Hematopoietic multipotent progenitor cell treated with erythropoietin and hydrocortisone succinate and interleukin-3 and kit ligand, for 6 days (in vitro differentiated cells): ENCODE measurements at regions not wholly inside any gene's neighbourhood (a gene's known extent, or its start where the extent isn't known, plus 50 kb on each side); places are given as distances from the start of the nearest gene placed in this dataset.

Experiments
- DNase-seq: peaks from one replicate; pipeline ENCODE4 v3.0.0-alpha.2; 2015

DNA sequence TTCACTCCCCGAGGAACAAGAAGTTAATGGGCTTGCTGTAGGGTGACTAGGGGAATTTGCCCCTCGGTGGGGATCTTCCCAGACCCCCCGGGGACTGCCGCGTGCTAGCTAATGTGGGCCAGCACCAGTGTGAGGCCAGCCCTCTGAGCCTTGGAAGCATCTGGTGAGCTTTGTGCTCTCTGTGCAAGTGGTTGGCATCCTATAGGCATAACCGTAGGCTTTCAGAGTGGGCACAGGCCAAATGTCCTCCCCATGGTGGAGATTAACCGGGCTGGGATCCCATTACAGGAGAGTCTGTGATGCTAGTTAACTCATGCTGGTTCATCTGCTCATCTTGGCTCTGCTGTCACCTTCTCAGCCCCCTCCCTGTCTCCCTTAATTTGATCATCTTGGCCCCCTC lies 125.7 kb downstream of the TRIM29 start:
- no peak for DNase-seq

DNA sequence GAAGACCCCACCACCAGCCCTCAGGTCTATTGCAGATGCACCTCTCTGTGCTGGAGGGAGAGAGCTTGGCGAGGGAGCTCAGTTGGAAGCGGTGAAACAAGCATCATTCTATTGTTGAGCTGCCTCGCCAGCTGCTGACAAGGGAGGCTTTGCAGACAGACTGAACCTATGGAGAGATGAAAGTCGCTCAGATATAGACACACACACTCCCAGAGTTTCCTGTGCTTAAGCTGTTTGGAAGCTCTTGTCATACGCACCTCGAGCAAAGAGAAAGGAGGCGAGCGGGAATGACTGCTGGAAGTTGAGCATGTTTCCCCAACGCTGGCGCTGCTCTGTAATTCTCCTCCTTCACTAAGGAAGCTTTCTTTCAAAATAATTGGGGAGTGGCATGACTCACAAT lies 126.1 kb downstream of the TRIM29 start:
- DNase-seq, result no peak

DNA sequence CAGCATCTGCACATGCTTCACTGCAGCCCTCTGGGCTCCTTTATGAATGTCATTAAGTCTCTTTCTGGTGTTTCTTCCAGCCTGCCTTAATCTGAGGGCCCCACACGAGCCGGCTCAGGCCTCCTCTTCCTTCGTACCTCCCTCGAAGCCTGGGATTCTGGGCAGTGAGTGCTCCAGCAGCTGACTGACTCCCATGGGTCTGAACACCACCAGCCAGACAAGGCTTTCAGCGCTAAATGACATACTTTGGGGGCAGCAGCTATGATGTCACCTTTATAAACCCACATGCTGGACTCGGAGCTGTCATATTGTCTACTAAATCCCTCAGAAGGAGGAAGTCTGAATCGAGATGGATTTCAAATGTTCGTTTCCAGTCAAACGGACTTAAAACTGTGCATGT lies 127.1 kb downstream of the TRIM29 start:
- no peak for DNase-seq

DNA sequence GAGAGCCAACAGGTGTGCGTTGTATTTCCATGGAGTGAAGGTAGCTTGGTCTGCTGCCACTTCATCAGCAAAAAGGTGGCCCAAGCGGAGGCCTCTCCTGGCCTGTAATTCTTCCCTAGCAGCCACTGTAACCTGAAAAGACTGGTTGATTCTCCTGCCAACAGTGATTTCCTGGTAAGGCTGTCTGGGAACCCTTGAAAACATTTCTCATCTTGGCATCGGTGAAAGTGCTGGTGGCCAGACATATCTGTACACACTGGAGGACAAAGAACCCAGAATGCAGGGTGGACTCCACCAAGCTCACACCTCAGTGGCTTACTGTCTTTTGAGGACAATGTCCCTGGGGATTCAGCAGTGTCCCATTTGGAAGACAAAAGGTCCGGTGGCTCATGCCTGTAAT lies 128.0 kb downstream of the TRIM29 start:
- no peak for DNase-seq

DNA sequence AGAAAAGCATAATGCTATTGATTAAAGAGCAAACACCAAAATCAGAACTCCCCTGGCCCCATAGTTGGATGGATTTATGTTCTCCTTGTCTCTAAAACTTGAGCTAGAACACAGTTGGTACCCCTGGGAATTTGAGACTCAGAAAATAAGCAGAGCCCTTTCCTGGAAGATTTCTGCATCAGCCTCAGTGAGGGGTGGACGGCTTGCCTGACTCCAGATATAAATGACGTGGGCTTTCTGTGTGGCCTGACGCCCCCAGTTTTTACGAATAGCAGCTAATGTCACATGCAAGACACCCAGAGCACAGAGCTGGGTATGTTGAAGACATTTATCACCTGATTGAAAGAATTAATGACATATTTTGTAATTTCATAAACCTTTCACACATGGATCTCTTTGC lies 130.8 kb downstream of the TRIM29 start:
- no peak for DNase-seq

DNA sequence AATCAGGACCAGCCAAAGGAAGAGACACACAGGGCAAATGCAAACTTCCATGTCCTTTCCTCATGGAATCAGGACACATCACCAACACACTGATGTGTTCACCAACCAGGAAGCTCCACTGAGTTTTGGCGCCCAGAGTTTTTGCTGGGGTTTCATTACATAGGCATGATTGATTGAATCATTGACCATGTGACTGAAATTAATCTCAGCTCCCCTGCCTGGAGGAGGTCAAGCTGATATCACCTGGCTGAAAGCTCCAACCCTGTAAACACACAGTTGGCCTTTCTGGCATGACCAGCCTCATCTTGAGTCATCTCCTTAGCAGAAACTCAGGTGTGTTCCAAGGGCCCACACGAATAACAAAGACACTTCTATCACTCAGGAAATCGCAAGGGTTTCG lies 133.2 kb downstream of the TRIM29 start:
- DNase-seq, result no peak

DNA sequence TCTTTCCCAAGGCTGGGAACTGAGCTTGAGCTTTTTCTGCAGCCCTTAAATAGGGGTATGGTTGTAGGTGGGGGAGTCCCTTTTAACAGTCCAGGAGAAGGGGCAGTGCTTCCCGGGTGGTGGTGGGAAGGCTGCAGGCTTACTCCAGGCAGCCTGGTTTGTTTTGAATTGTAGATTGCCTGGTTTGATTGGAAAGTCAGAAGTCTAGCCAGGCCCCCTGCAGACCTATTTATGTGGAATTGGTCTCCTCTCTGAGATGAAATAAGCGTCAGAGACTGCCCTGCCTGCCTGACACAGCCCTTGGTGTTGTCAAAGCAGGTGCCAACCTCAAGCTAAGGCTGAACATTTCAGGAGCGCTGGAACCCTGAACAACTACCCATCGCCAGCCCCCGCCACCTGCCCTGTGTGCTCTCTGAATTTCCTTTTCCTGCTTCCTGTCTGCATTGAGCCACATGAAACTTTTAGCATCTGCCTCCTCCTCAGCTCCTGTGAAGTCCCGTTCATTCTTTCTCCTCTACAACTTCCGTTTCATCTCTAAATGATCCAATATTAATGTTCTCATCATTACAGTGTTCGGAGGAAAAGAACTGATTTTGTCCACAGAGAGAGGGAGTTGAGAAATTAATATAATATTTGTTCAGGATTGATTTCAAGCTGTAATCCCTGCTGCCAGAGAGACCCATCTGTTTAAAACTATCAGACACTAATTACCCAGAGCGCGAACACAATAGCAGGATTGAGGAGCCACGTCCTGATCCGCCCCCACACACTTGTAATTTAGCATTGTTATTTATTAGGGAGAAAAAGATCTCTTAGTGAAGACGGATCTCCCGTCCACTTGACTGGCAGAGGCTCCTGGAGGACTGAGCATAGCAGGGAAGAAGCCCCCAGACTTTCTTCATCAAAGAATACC lies 136.5 kb downstream of the TRIM29 start:
- DNase-seq, result no peak

DNA sequence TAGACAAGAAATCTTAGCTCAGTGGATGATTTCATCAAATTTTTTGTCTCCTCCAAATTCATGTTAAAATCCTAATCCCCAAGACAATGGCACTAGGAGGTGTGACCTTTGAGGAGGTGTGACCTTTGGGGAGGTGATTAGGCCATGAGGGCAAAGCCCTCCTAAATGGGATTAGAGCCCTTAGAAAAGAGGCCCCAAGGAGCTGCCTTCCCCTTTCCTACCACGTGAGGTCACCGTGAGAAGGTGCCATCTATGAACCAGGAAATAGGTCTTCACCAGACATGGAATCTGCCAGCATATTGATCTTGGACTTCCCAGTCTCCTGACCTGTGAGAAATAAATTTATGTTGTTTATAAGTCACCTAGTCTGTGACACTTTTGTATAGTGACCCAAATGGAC lies 138.7 kb downstream of the TRIM29 start:
- DNase-seq, result peak; percentile 36

DNA sequence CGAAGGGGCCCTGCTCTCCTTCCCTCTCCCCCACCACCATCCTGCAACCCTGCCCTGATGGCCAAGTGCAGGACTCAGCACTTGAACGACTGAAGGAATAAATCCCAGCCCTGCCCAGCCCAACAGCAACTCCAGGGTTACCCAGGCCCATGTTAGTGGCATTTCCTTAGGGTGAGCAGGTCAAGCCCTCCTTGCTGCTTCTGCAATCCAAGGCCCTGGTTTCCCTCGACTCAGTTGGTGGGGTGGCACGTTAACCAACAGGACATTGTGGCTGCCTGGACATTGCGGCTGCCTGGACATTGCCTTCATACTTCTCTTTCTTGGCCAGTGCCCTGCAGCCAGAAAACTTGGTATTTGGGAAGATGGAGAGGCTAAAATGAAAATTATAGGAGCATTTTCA lies 141.4 kb downstream of the TRIM29 start:
- no peak for DNase-seq

DNA sequence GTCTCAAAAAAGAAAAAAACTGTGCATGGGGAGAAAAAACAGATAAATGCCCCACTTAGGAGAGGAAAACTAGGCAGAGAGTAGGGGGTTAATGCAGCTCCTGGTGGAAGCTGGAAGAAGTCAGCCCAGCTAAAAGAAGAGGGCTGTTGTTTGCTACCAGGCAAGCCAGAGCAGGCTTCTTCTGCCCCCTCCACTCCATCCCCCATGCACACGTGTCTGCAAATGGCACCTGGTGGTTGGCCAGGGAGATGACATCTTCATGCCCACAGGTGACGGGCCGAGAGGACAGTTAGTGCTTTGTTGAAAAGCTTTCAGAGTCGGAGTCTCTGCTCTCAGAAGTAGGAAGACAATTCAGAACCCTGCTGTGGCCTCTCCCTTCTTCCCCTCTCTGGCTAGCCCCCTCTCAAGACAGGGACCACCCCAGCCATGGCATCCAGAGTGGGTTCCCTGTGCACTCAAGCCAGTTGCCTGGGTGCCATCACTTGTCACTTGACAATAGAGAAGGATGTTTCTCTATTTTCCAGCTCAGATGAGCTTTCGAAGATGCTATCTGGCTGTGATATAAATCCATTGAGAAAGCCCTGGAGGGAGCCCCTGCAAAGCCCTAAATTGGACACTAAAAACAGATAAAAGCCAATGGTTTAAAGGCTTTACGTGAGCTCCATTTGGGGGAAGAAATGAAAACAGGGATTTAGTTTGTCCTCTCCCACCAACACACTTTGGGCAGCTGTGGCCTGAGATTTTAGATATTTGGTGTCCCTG lies 142.0 kb downstream of the TRIM29 start:
- no peak for DNase-seq

DNA sequence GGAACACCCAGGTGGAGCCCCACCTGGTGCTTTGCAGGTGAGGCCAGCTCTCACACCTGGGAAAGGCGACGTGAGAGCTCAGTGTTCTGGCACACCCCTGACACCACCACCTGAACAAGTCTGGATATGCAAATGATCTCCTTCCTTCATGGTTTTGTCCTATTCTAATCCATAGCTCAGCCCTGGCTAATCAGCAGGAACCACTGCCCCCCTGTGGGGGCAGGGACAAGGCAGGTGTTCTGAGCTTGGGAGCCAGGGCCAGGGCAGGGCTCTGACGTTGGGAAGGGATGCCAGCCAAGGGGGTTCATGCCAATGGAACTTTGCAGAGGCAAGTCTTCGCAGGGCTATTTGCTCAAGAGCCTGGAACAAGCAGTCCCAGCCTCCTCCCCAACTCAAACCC lies 144.2 kb downstream of the TRIM29 start:
- DNase-seq, result no peak

DNA sequence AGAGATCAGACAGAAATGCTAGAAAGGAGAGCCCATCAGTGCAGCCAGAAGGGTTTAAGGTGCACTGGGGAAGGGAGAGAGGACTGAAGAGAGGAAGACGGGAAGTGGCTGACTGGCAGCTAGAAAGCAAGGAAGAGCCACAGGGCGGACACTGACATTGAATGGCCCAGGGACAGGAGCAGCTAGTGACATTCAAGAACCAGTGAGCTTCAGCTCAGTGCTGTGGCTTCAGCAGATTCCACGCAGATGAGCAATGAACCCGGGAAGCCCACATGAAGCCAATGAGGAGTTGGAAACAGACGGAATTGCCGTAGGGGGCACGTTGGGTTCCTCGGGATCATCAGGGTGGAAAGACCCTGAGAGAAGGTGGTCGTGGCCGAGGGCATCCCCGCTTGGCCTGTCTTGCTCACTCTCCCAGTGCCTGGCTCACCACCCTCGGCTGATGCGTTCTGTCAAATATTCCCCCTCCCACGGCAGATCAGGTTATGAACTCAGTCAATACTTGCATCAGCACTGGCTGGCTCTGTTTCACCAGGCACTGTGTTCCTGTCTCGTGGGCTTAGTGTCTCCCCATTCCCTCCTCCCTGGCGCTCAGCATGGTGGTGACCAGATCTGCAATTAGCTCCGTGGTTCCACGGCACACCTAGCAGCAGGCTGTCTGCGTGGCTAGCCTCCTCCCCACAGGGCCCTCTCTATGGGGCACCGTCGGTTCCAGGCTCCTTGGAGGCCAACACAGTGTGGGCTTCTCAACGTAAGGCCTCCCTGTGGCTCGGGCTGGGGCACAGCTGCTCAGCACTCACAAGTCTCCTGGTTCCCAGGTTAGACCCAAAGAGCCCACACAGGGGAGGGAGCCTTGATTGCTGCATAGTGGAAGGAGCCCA lies 145.5 kb downstream of the TRIM29 start:
- no peak for DNase-seq

DNA sequence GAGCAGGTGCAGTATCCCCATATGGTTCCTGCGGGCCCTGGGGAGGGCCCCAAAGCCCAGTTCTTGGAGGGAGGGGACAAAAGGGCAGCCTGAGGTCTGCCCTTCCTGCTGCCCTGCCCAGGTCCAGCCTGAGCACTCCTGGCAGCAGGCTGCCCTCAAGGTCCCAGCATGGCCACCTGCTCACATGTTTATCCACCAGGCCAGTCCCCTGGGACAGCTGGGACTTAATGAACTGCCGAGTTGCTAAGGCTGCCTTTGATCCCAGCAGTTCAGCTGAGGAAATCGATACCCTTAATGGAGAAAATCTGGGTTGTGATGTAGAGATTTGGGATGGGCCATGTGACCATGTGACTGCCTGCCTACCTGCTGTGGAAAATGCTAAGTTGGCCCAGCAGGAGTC lies 146.2 kb downstream of the TRIM29 start:
- no peak for DNase-seq

DNA sequence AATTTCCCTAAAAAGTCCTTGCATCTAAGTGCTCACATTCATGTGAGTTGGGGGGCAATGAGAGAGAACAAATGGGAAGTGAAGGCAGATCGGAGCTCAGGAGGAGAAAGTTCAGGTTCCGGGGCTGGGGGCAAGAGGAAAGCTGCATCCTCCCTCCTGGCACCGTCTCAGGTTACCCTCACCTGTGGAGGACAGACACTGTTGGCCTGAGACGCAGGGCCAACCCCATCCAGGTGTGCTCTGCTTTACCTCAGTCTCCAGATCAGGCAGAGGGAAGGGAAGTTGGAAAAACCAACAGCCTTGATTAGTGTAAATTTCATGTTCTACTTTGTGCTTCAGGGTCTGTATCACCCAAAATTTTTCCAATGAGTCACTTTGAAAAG lies 146.9 kb downstream of the TRIM29 start:
- no peak for DNase-seq

DNA sequence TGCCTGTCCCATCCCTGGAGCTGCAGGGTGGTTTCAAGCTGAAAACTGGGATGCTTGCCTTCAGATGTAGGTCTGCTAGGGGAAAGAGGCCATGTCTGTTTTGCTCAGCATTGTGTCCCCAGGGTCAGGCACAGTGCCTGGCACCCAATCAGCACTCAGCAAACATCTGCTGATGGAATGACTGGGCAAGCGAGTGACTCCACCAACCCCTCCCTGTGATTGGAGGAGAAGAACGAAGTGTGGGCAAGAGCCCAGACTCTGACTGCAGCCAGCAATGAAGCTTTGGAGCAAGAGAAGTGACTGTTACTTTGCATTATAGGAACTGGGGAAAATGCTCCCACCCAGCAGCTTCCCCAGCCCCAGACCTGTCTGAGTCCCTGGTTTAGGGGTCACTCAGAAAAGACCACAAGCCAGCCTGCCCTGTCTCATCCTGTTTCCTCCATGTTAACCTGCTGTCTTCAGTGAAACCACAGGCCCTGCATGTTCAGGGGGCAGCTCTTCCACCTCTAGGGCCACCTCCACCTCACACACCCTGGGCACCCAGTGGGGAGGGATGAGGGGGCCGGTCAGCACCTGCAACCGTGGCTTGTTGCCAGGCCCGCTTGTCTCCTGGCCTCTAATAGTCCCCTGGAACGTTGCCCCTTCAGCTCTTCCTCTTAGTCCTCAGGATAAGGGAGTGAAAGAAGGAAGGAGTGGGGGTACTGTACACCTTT lies 147.4 kb downstream of the TRIM29 start:
- DNase-seq, result no peak

DNA sequence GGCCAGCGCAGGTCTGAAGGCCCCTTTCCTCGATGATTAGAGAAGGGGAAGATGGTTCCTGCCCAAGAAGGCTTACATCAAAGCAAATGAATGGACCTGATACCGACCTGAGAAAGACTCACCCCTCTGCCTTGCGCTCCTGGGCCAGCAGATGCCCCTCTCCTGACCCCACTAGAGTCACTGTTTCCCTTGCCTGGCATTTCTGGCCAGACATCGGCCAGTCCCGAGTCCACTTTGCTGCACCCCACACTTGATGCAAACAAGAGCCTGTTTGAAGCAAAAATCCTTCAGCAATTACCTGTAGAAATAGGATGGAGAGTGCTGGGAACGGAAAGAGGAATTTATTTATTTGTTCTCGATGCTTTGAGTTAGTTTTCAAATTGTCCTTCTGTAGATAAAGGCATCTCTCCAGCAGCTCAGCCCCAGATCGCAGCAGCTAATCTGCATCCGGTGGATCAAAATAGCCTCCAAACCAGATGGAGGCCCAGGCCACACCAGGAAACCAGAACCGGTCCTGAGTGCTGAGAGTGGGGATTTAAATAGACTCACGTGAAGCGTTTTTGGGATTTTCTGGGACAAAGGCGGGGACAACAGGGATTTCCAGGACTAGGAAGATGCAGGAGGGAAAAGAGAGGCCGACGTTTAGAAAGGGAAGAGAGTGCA lies 148.6 kb downstream of the TRIM29 start:
- DNase-seq, result no peak

DNA sequence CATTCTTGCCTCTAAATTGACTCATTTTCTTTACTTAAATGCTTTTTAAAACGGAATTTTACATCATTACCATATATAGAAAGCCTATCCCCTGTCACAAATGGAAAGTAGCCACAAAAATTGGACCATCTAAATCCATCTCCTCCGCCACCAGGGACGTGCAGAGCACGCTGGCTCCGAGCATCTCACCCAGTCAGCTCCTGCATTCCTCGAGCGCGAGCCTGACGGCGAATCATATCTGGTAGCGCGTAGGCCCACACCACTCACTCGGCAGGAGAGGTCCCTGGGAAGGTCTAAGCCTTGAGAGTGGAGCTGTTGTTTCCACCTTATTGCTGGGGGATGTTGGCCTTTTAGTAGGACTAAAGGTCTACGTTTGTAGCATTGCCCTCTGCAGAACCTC lies 152.4 kb downstream of the TRIM29 start:
- no peak for DNase-seq

DNA sequence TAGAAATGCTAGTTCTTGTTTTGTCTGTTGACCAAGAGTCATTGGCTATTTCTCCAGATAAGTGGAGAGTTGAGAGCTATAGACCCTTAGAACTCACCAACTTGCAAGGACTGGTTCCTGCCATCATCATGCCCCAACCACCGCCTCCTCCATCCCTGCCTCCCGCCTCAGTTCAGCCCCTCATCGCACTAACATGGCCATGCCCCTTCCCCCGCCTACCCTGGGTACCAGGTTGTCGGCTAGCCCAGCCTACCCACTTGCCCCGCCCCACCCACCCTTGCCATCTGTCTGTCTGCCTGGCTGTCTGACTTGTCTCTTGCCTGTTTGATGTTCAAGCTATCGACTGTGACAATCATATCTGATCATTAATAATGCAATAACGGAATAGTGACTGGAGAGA lies 154.1 kb downstream of the TRIM29 start:
- no peak for DNase-seq

DNA sequence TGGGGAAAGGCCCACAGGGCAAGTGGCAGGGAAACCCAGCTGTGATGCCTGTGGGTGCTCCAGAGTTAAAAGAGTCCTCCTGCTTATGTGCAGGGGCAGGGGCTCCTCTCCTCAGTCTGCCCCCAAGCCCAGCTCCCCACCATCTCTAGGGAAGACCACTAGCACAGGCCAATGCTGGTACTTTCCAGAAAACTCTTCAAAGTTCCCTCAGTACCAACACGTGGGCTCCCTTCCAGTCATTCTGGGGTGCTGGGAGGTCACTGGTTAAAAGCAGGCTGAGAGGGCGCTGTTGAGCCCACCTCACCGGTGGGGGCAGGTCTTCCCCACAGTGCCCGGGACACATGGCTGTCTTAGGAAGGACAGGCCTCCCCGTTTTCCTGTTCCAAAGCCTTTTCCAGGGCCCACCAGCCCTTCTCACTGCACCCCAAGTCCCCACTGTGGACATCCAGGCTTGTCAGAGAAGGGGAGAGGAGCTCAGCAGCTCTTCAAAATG lies 154.6 kb downstream of the TRIM29 start:
- DNase-seq, result no peak

DNA sequence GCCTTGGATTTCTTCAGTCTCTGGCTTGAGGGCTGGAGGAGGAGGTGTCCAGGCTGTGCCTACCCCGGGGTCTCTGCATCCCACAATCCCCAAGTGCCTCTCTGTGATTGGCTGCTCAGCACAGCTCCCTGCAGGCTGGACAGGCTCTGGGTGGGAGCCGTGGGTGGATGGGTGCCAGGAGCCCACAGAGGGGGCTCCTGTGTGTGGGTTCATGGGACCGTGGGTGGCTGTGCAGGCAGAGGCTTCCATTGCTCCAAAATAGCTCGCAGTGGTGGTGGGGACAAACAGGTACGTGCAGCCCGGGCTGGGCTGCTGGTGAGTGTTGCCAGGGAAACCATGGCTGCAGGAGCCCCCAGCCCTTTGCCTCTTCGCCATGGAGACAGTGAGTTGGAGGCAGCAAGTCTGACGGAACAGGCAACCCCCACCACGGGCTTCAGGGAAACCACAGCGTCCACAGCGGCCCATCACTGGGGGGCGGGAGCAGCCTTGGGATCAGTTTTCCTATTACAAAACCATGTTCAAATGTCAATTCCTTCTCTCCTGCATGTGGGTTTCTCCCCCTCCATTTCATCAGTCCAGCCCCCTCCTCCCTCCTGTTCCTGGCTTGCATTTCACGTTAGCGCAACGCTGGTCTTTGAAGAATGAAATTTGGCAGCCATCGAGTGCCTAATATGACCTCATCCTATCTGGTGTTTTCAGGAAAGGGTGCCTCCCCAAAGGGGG lies 155.2 kb downstream of the TRIM29 start:
- no peak for DNase-seq

DNA sequence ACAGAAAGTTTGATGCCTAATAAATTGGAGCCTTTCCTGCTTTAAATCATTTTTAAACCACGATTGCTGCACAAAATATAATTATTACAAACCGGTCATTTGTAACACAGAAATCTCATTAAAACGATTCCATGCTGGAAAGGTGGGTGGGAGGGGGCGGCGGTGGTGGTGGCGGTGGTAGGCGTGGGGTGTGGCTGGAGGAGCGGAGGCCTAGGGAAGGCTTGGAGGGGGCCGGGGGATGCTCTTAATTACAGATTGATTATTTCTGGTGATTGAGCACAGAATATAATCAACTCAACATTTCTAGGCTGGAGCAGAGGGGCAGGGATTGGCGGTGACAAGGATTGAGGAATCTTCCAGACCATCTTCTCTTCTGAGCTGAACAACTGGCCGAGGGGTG lies 157.5 kb downstream of the TRIM29 start:
- no peak for DNase-seq
